Mesendoderm (in vitro differentiated cells): ENCODE measurements at regions not wholly inside any gene's neighbourhood (a gene's known extent, or its start where the extent isn't known, plus 50 kb on each side); places are given as distances from the start of the nearest gene placed in this dataset.

ENCODE experiments used
- DNase-seq: peaks from one replicate; pipeline ENCODE4 v3.0.0; 2013
- H2AK5ac ChIP-seq: 2 replicates; pipeline ENCODE4 v1.6.1; 2013; ENCODE audit warnings: low read length, inconsistent platforms
- H2BK120ac ChIP-seq: 2 replicates; pipeline ENCODE4 v1.6.1; 2013; ENCODE audit warnings: low read depth, mild to moderate bottlenecking, low read length, moderate library complexity, mixed read lengths
- H2BK15ac ChIP-seq: replicated peaks from 2 replicates; pipeline ENCODE4 v1.6.1; 2013; ENCODE audit warnings: low read depth, mild to moderate bottlenecking, moderate library complexity
- H2BK5ac ChIP-seq: 2 replicates; pipeline ENCODE4 v1.6.1; 2013; ENCODE audit warnings: low read length, inconsistent platforms
- H3K18ac ChIP-seq: 2 replicates; pipeline ENCODE4 v1.6.1; 2013; ENCODE audit warnings: mild to moderate bottlenecking, low read length, mixed read lengths
- H3K23ac ChIP-seq: one replicate; pipeline ENCODE4 v1.6.1; 2013; ENCODE audit warnings: low read length
- H3K27ac ChIP-seq: 2 replicates; pipeline ENCODE4 v1.5.1; 2013; ENCODE audit warnings: low read depth, mild to moderate bottlenecking, inconsistent platforms, low read length, moderate library complexity
- H3K27me3 ChIP-seq: 2 replicates; pipeline ENCODE4 v1.6.1; 2013; ENCODE audit warnings: low read length, control low read depth, mild to moderate bottlenecking, inconsistent platforms; ENCODE audit not compliant: insufficient read depth, poor library complexity
- H3K36me3 ChIP-seq: 2 replicates; pipeline ENCODE4 v1.6.1; 2013; ENCODE audit warnings: low read length, inconsistent platforms; ENCODE audit not compliant: control insufficient read depth, insufficient read depth
- H3K4ac ChIP-seq: one replicate; pipeline ENCODE4 v1.6.1; 2013; ENCODE audit warnings: low read depth, mild to moderate bottlenecking, low read length, moderate library complexity
- H3K4me1 ChIP-seq: 2 replicates; pipeline ENCODE4 v1.6.1; 2013; ENCODE audit warnings: low read depth, low read length, inconsistent platforms; ENCODE audit not compliant: control insufficient read depth
- H3K4me2 ChIP-seq: 2 replicates; pipeline ENCODE4 v1.6.1; 2013; ENCODE audit warnings: low read length
- H3K4me3 ChIP-seq: 2 replicates; pipeline ENCODE4 v1.5.1; 2013; ENCODE audit warnings: mild to moderate bottlenecking, low read length
- H3K56ac ChIP-seq: one replicate; pipeline ENCODE4 v1.6.1; 2013; ENCODE audit warnings: low read length
- H3K79me1 ChIP-seq: 2 replicates; pipeline ENCODE4 v1.6.1; 2013; ENCODE audit warnings: low read length, inconsistent platforms
- H3K79me2 ChIP-seq: 2 replicates; pipeline ENCODE4 v1.6.1; 2013; ENCODE audit warnings: mild to moderate bottlenecking, low read length; ENCODE audit not compliant: control insufficient read depth, insufficient read depth
- H3K9ac ChIP-seq: 2 replicates; pipeline ENCODE4 v1.6.1; 2013; ENCODE audit warnings: low read length, inconsistent platforms
- H4K5ac ChIP-seq: one replicate; pipeline ENCODE4 v1.6.1; 2013; ENCODE audit warnings: low read length
- H4K8ac ChIP-seq: one replicate; pipeline ENCODE4 v1.6.1; 2013; ENCODE audit warnings: low read depth, mild to moderate bottlenecking, control low read depth, low read length, moderate library complexity
- WGBS: extraction: QIAGEN DNeasy Blood & Tissue Kit; methylation state at CpG from one replicate; pipeline ENCODE4 v1.1.7; 2013; ENCODE audit warnings: low lambda C conversion rate, missing lambda C conversion rate; ENCODE audit not compliant: insufficient coverage; ENCODE audit errors: extremely low coverage; 5-methylcytosine and 5-hydroxymethylcytosine counted together

- Histone ChIP-seq H2BK120ac (no peak overlapping the region), H3K4me3 (no peak overlapping the region), H3K27ac (no peak overlapping the region), H3K79me2 (no peaks in the 10 kb centered on the region), H3K4me2 (no peak overlapping the region), H4K5ac (no peak overlapping the region), H3K56ac (no peak overlapping the region), H2BK15ac (no peak overlapping the region), H3K4me1 (no peaks in the 10 kb centered on the region), H3K4ac (no peak overlapping the region), H3K79me1 (no peaks in the 10 kb centered on the region), H3K36me3 (no peaks in the 10 kb centered on the region), H3K23ac (no peak overlapping the region), H3K27me3 (no peaks in the 10 kb centered on the region), H4K8ac (no peak overlapping the region), H3K9ac (no peak overlapping the region), H3K18ac (no peak overlapping the region), H2BK5ac (no peak overlapping the region), H2AK5ac (no peak overlapping the region)
- no CpG with 5 or more reads among the region's 1 CpG for WGBS
- DNase-seq, result no peak
These were observed 132.6 kb downstream of the RPAP3 start for GRCh38 chr12:47573146-47573659.

- Histone ChIP-seq H4K8ac (no peak overlapping the region), H3K18ac (no peak overlapping the region), H3K79me1 (no peaks in the 10 kb centered on the region), H4K5ac (no peak overlapping the region), H3K56ac (no peak overlapping the region), H3K27ac (no peak overlapping the region), H2BK15ac (no peak overlapping the region), H3K4me1 (no peaks in the 10 kb centered on the region), H3K4me3 (no peak overlapping the region), H3K23ac (no peak overlapping the region), H3K79me2 (no peaks in the 10 kb centered on the region), H2BK5ac (no peak overlapping the region), H3K36me3 (no peaks in the 10 kb centered on the region), H3K4me2 (no peak overlapping the region), H2AK5ac (no peak overlapping the region), H2BK120ac (no peak overlapping the region), H3K9ac (no peak overlapping the region), H3K27me3 (no peaks in the 10 kb centered on the region), H3K4ac (no peak overlapping the region)
- WGBS, result no CpG with 5 or more reads among the region's 3 CpGs
- DNase-seq, result no peak
These were observed 135.7 kb downstream of the RPAP3 start for GRCh38 chr12:47570151-47570550.

- Histone ChIP-seq H2BK15ac (no peak overlapping the region), H3K4me2 (no peak overlapping the region)
- WGBS, result no CpG with 5 or more reads among the region's 3 CpGs
These were observed 143.6 kb downstream of the RPAP3 start for GRCh38 chr12:47562201-47562600.

GRCh38 chr12:47561746-47562145 lies 144.1 kb downstream of the RPAP3 start:
- no CpG with 5 or more reads among the region's 2 CpGs for WGBS
- Histone ChIP-seq H3K36me3 (no peaks in the 10 kb centered on the region), H3K27ac (no peak overlapping the region)

More at GRCh38 chr12:47562201-47562600, 143.6 kb downstream of the RPAP3 start:
- H3K56ac ChIP-seq, result no peak overlapping the region
- H3K36me3 ChIP-seq, result no peaks in the 10 kb centered on the region
- no peak overlapping the region for H3K23ac ChIP-seq
- no peak overlapping the region for H4K5ac ChIP-seq
- H3K79me2 ChIP-seq, result no peaks in the 10 kb centered on the region
- no peak overlapping the region for H3K4me3 ChIP-seq
- H3K9ac ChIP-seq, result no peak overlapping the region
- no peak overlapping the region for H2BK120ac ChIP-seq
- H3K18ac ChIP-seq, result no peak overlapping the region
- no peak overlapping the region for H3K4ac ChIP-seq
- no peak overlapping the region for H2BK5ac ChIP-seq
- no peaks in the 10 kb centered on the region for H3K4me1 ChIP-seq
- H3K79me1 ChIP-seq, result no peaks in the 10 kb centered on the region
- no peak overlapping the region for H4K8ac ChIP-seq
- no peak overlapping the region for H2AK5ac ChIP-seq
- no peak for DNase-seq
- no peak overlapping the region for H3K27ac ChIP-seq
- no peaks in the 10 kb centered on the region for H3K27me3 ChIP-seq

GRCh38 chr12:47560415-47560814 lies 145.4 kb downstream of the RPAP3 start:
- Histone ChIP-seq H3K4me3 (no peak overlapping the region), H2AK5ac (no peak overlapping the region), H3K4ac (no peak overlapping the region), H3K36me3 (no peaks in the 10 kb centered on the region), H3K56ac (no peak overlapping the region), H3K4me1 (no peaks in the 10 kb centered on the region), H2BK5ac (no peak overlapping the region), H3K79me1 (no peaks in the 10 kb centered on the region), H3K4me2 (no peak overlapping the region), H2BK15ac (no peak overlapping the region), H3K18ac (no peak overlapping the region), H4K5ac (no peak overlapping the region), H3K27me3 (no peaks in the 10 kb centered on the region), H3K9ac (no peak overlapping the region), H3K79me2 (no peaks in the 10 kb centered on the region), H3K27ac (no peak overlapping the region), H4K8ac (no peak overlapping the region), H2BK120ac (no peak overlapping the region), H3K23ac (no peak overlapping the region)
- no peak for DNase-seq
- no CpG with 5 or more reads among the region's 2 CpGs for WGBS

More at GRCh38 chr12:47561746-47562145, 144.1 kb downstream of the RPAP3 start:
- H3K4me2 ChIP-seq, result no peak overlapping the region
- no peak overlapping the region for H3K18ac ChIP-seq
- H2BK120ac ChIP-seq, result no peak overlapping the region
- H3K4ac ChIP-seq, result no peak overlapping the region
- H3K4me3 ChIP-seq, result no peak overlapping the region
- H3K23ac ChIP-seq, result no peak overlapping the region
- DNase-seq, result no peak
- H3K9ac ChIP-seq, result no peak overlapping the region
- no peak overlapping the region for H4K5ac ChIP-seq
- no peaks in the 10 kb centered on the region for H3K79me1 ChIP-seq
- H3K79me2 ChIP-seq, result no peaks in the 10 kb centered on the region
- H4K8ac ChIP-seq, result no peak overlapping the region
- H3K4me1 ChIP-seq, result no peaks in the 10 kb centered on the region
- H2AK5ac ChIP-seq, result no peak overlapping the region
- no peaks in the 10 kb centered on the region for H3K27me3 ChIP-seq
- H3K56ac ChIP-seq, result no peak overlapping the region
- no peak overlapping the region for H2BK5ac ChIP-seq
- H2BK15ac ChIP-seq, result no peak overlapping the region

GRCh38 chr12:47558625-47559345 lies 147.0 kb downstream of the RPAP3 start:
- DNase-seq, result no peak
- no peak overlapping the region for H2BK120ac ChIP-seq
- H3K4me2 ChIP-seq, result no peak overlapping the region
- no peak overlapping the region for H3K27ac ChIP-seq
- no peaks in the 10 kb centered on the region for H3K79me1 ChIP-seq
- H3K4me3 ChIP-seq, result no peak overlapping the region
- H3K79me2 ChIP-seq, result no peaks in the 10 kb centered on the region
- H2BK5ac ChIP-seq, result no peak overlapping the region
- H3K4ac ChIP-seq, result no peak overlapping the region
- H3K23ac ChIP-seq, result no peak overlapping the region
- H3K18ac ChIP-seq, result no peak overlapping the region
- no peaks in the 10 kb centered on the region for H3K27me3 ChIP-seq
- H3K36me3 ChIP-seq, result no peaks in the 10 kb centered on the region
- H3K4me1 ChIP-seq, result no peaks in the 10 kb centered on the region
- no peak overlapping the region for H4K5ac ChIP-seq
- no peak overlapping the region for H4K8ac ChIP-seq
- no peak overlapping the region for H3K56ac ChIP-seq
- no peak overlapping the region for H2AK5ac ChIP-seq
- H2BK15ac ChIP-seq, result no peak overlapping the region
- H3K9ac ChIP-seq, result no peak overlapping the region
- WGBS, result no CpG with 5 or more reads among the region's 5 CpGs
